GM21390 (cell line): ENCODE measurements at regions not wholly inside any gene's neighbourhood (a gene's known extent, or its start where the extent isn't known, plus 50 kb on each side); places are given as distances from the start of the nearest gene placed in this dataset.

Experiments used
- ATAC-seq: cut with Tn5 transposase; IDR thresholded peaks from one replicate; pipeline ENCODE4 v1.9.1; 2021; ENCODE audit not compliant: unreplicated experiment

GRCh38 chr1:188889166-188889565 is 1588.5 kb downstream of the BRINP3 start:
- no peak for ATAC-seq

DNA sequence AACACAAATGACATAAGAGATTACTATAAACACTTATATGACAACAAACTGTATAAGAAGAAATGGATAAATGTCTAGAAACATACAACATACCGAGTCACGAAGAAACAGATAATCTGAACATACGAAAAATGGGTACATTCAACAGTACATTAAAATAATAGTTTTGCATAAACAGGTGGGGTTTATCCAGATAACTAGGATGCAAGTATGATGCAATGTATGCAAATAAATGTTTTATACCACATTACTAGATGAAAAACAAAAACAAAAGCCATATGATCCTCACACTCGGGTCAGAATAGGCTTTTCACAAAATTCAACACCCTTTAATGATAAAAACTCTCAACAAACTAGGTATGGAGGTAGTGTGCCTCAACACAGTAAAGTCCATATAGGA is 1585.7 kb downstream of the BRINP3 start:
- ATAC-seq = no peak

DNA sequence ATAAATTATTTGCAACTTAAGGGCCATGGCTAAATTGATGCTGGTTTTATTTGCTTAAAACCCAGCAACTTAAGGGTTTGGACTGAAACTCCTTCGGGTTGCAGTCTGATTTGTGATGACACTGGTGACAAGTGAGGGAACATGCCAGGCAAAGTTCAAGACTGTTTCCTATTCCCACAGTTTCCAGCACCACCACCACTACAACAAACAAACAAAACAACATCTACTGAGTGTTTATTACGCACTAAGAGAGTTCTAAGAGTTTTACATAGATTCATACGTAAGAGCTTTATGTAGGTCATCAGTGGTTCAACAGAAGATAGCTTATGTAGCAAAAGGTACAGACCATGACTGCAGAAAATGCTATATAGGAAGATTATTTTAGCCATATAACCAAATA is 1582.1 kb downstream of the BRINP3 start:
- ATAC-seq = no peak

- no peak for ATAC-seq
Observed at GRCh38 chr1:188903241-188903640, 1574.4 kb downstream of the BRINP3 start.

GRCh38 chr1:188904201-188904600 is 1573.5 kb downstream of the BRINP3 start:
- ATAC-seq = no peak

DNA sequence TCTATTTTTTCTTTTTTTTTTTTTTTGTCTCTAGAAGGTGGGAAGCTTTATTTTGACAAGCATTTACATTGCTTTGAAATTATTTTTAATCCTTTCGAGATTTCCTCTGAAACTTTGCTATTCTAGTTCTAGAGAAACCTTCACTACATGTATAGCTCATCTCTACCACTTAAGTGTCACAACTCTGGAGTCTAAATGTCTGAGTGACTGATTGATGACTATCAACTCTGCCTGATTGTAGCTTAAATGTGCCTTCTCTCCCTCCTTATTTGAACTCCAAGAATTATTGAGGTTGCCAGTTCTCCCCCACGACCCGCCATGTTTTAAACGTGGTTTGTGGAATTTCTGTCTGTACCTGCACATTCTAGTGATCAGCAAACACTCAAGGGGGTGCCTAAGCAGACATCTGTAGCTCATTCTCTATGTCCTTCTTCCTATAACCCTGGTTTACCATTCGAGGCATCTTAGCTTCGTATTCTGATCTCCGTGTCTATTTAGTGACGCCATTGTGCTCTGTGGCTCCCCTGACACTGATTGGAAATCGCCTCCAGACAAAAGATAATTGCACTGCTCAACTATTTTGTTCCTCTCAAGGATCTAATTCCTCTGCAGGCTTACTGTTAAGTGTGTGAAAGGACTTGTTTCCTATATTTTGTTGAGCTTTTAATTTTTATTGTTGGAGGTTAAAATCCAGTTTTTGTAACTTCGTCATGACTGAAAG is 1570.6 kb downstream of the BRINP3 start:
- ATAC-seq = no peak

- no peak for ATAC-seq
Observed at GRCh38 chr1:188930382-188930781, 1547.3 kb downstream of the BRINP3 start.

GRCh38 chr1:188931506-188931905 is 1546.2 kb downstream of the BRINP3 start:
- ATAC-seq = no peak

DNA sequence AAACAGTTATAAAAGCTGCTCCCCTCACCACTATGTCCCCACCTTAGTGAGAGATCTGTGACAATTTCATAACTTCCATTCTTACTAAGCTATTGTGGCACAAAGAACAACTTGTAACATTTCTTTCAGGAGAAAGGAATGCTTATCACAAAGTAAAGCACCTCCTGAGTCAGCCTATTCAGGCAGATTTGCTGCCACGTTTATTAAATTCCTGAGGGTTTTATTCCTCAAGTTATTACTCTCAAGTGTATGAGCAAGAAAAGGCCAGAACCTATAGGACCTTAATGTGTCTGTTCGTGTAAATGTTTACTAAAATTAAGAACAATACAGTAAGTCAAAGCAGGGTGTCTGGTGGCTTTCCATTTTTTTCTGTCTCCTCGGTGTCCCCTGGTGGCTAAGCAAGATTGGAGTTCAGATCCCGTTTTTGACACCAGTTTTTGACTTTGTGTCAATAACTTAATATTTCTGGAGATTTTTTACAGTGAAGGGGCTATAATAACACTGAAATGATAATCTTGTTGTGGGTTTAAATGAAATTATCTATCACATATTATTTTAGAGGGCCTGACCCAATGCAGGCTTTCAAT is 1539.6 kb downstream of the BRINP3 start:
- no peak for ATAC-seq

- ATAC-seq = no peak
Observed at GRCh38 chr1:188941986-188942385, 1535.7 kb downstream of the BRINP3 start.

DNA sequence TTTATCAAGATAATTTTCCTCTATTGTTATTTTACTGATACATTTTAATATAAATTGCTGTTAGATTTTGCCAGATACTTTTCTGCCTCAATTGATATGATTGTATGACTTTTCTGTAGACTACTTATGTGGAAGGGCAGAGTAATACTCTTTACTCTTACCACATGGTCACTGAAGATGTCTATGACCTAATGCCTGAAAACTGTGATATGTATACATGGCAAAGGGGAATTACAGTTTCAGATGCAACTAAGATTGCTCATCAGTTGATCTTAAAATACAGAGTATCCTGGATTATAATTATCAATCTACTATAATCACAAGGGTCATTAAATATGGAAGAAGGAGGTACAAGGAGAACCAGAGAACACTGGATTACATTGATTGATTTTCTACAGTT is 1528.0 kb downstream of the BRINP3 start:
- no peak for ATAC-seq

GRCh38 chr1:188958461-188959115 is 1519.1 kb downstream of the BRINP3 start:
- ATAC-seq = no peak

GRCh38 chr1:188986745-188987417 is 1490.8 kb downstream of the BRINP3 start:
- no peak for ATAC-seq

DNA sequence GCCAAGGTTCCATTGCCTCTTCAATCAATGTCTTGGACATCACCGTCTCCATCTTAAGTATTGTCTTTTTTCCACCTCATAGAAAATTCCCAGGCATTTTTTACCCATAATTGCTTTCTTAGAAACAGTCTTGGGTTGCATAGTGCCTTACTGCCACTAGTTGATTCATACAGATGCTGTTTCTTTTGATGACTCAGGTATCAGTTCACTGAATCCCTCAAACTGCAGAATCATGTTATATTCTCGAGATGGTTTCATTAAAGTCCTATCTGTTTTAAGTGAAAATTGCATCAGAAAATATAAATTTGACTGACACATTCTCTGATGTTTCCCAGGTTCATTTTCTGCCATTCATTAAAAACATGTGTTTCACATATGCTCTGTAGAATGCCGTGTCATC is 1489.1 kb downstream of the BRINP3 start:
- ATAC-seq = no peak

- ATAC-seq = no peak
Observed at GRCh38 chr1:188991221-188991930, 1486.3 kb downstream of the BRINP3 start.

GRCh38 chr1:189007824-189008223 is 1469.8 kb downstream of the BRINP3 start:
- no peak for ATAC-seq

- no peak for ATAC-seq
Observed at GRCh38 chr1:189021577-189021976, 1456.1 kb downstream of the BRINP3 start.

GRCh38 chr1:189022015-189022414 is 1455.6 kb downstream of the BRINP3 start:
- ATAC-seq = no peak

GRCh38 chr1:189027512-189027911 is 1450.2 kb downstream of the BRINP3 start:
- no peak for ATAC-seq

GRCh38 chr1:189033169-189033568 is 1444.5 kb downstream of the BRINP3 start:
- ATAC-seq = no peak

DNA sequence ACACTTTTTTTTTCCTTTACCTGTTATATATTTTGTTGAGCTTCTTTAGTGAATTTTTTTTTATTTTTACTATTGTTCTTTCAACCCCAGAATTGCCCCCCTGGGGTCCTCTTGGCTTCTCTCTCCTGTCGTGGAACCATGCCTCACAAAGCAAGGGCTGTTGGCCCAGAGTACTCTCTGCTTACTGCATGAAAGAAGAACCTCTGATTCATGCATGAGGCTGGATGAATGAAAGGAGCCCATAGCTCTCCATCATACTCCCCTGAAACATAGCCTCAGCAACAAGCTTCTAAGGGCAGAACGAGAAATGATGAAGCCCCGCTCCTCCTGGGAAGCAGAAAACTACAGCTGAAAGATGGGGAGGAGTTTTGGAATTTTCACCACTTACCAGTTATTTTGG is 1441.0 kb downstream of the BRINP3 start:
- ATAC-seq = no peak
